ENCODE measurements at regions not wholly inside any gene's neighbourhood (a gene's known extent, or its start where the extent isn't known, plus 50 kb on each side); places are given as distances from the start of the nearest gene placed in this dataset.

DNA sequence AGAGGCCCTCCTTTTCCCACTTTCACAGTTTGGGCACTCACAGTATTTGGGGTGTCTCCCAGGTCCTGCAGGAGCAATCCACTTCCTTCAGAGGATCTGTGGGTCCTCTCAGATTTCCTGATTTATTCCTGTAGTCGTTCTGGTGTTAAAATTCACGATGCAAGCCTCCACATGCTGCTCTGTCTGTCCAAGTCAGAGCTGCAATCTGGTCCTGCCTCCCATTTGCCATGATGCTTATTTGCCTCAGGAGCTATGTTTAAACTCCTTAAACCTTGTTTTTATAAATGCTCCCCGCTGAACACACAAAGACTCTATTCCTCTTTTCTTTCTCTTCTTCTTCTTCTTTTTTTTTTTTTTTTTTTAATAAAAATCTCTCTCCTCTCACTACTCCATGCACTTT lies 558.7 kb upstream of the NECTIN3 start:
- no peak overlapping the region for H3K4me3 ChIP-seq (ENCODE audit: low read length)
- no peak overlapping the region for H3K4me2 ChIP-seq (ENCODE audit: low read length)
- H3K9ac ChIP-seq (ENCODE audit: low read length) = no peak overlapping the region
- ChIA-PET POLR2A (ENCODE audit: unreplicated experiment) (no interaction called here), CTCF (no interaction called here)
- no peaks in the 10 kb centered on the region for H3K4me1 ChIP-seq (ENCODE audit: insufficient read depth, low read length)
- no peaks in the 10 kb centered on the region for H3K79me2 ChIP-seq (ENCODE audit: low read length)
- H3K36me3 ChIP-seq (ENCODE audit: low read depth, low read length) = no peaks in the 10 kb centered on the region
- no peaks in the 10 kb centered on the region for H4K20me1 ChIP-seq (ENCODE audit: low read length)
- H3F3A ChIP-seq (ENCODE audit: low read length, unreplicated experiment) = no peaks in the 10 kb centered on the region
- no peak overlapping the region for H2AFZ ChIP-seq (ENCODE audit: low read length)
- ATAC-seq = no peak
- BruUV-seq (replicated peaks) = no TSS peak
- H3K27ac ChIP-seq (ENCODE audit: low read length) = no peak overlapping the region
- intact Hi-C loops (cut with micrococcal nuclease) = no loop called here
- H3K9me3 ChIP-seq (ENCODE audit: low read length) = no peaks in the 10 kb centered on the region
- H3K9me2 ChIP-seq (replicated peaks; ENCODE audit: low read length) = no peaks in the 10 kb centered on the region
- TF ChIP-seq EZH2 (IDR thresholded peaks at IDR 0.05; ENCODE audit: low read length, unreplicated experiment) = no peak
- TF ChIP-seq EZH2phosphoT487 (IDR thresholded peaks at IDR 0.05; ENCODE audit: borderline replicate concordance, low read length) = no peak
- TF ChIP-seq, protein P1, sequence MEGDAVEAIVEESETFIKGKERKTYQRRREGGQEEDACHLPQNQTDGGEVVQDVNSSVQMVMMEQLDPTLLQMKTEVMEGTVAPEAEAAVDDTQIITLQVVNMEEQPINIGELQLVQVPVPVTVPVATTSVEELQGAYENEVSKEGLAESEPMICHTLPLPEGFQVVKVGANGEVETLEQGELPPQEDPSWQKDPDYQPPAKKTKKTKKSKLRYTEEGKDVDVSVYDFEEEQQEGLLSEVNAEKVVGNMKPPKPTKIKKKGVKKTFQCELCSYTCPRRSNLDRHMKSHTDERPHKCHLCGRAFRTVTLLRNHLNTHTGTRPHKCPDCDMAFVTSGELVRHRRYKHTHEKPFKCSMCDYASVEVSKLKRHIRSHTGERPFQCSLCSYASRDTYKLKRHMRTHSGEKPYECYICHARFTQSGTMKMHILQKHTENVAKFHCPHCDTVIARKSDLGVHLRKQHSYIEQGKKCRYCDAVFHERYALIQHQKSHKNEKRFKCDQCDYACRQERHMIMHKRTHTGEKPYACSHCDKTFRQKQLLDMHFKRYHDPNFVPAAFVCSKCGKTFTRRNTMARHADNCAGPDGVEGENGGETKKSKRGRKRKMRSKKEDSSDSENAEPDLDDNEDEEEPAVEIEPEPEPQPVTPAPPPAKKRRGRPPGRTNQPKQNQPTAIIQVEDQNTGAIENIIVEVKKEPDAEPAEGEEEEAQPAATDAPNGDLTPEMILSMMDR (conservative IDR thresholded peaks at IDR 0.05; ENCODE audit: low read depth, low read length) = no peak
- no peaks in the 10 kb centered on the region for H3K27me3 ChIP-seq (ENCODE audit: low read length)
- no peak for DNase-seq

- no peaks in the 10 kb centered on the region for H3K9me2 ChIP-seq (replicated peaks; ENCODE audit: low read length)
- ChIA-PET POLR2A (ENCODE audit: unreplicated experiment) (no interaction called here), CTCF (no interaction called here)
- no peak overlapping the region for H3K27ac ChIP-seq (ENCODE audit: low read length)
- intact Hi-C loops (cut with micrococcal nuclease) = no loop called here
- H3K9me3 ChIP-seq (ENCODE audit: low read length) = no peaks in the 10 kb centered on the region
- ATAC-seq (no peak), DNase-seq (no peak)
- H3K36me3 ChIP-seq (ENCODE audit: low read depth, low read length) = no peaks in the 10 kb centered on the region
- no peak overlapping the region for H3K4me2 ChIP-seq (ENCODE audit: low read length)
- BruUV-seq (replicated peaks) = no TSS peak
- peaks cover 14% of the 10 kb centered on the region for H3K4me1 ChIP-seq (ENCODE audit: insufficient read depth, low read length)
- no peaks in the 10 kb centered on the region for H3K79me2 ChIP-seq (ENCODE audit: low read length)
- no peak overlapping the region for H3K9ac ChIP-seq (ENCODE audit: low read length)
- H4K20me1 ChIP-seq (ENCODE audit: low read length) = no peaks in the 10 kb centered on the region
- H3F3A ChIP-seq (ENCODE audit: low read length, unreplicated experiment) = no peaks in the 10 kb centered on the region
- no peak for TF ChIP-seq EZH2phosphoT487 (IDR thresholded peaks at IDR 0.05; ENCODE audit: borderline replicate concordance, low read length)
- no peak for TF ChIP-seq EZH2 (IDR thresholded peaks at IDR 0.05; ENCODE audit: low read length, unreplicated experiment)
- TF ChIP-seq, protein P1 (conservative IDR thresholded peaks at IDR 0.05; ENCODE audit: low read depth, low read length) = no peak
- H2AFZ ChIP-seq (ENCODE audit: low read length) = no peak overlapping the region
- H3K27me3 ChIP-seq (ENCODE audit: low read length) = no peaks in the 10 kb centered on the region
- no peak overlapping the region for H3K4me3 ChIP-seq (ENCODE audit: low read length)
These were observed 553.6 kb upstream of the NECTIN3 start for GRCh38 chr3:110518031-110518430.

DNA sequence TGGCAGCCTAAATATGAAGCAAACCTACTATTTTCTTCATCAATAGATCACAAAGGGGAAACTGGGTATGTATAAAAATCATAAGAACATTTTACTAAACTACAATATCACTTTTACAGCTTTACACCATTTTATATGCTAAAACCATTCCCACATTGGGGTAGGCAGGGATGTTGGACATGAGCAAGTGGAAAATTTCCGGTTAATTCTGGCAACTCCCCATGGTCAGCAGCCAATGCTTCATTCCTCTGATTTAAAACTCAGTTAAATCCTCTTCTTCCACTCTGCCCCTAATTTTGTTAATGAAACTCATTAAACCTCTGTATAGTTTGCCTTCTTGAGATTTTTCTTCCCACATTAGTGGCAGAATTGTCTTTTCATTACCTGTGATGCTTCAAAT lies 552.5 kb upstream of the NECTIN3 start:
- no TSS peak for BruUV-seq (replicated peaks)
- no peaks in the 10 kb centered on the region for H3K36me3 ChIP-seq (ENCODE audit: low read depth, low read length)
- H2AFZ ChIP-seq (ENCODE audit: low read length) = no peak overlapping the region
- DNase-seq (no peak), ATAC-seq (no peak)
- no peak for TF ChIP-seq EZH2 (IDR thresholded peaks at IDR 0.05; ENCODE audit: low read length, unreplicated experiment)
- TF ChIP-seq, protein P1 (conservative IDR thresholded peaks at IDR 0.05; ENCODE audit: low read depth, low read length) = no peak
- ChIA-PET CTCF (no interaction called here), POLR2A (ENCODE audit: unreplicated experiment) (interaction anchor here (0.7 kb wide), 1 partner anchor 581 kb away, joined by 3 read pairs; no protein-coding TSS in a partner anchor)
- H3F3A ChIP-seq (ENCODE audit: low read length, unreplicated experiment) = no peaks in the 10 kb centered on the region
- no peak overlapping the region for H3K4me3 ChIP-seq (ENCODE audit: low read length)
- intact Hi-C loops (cut with micrococcal nuclease) = no loop called here
- no peaks in the 10 kb centered on the region for H3K9me2 ChIP-seq (replicated peaks; ENCODE audit: low read length)
- H3K27ac ChIP-seq (ENCODE audit: low read length) = no peak overlapping the region
- no peaks in the 10 kb centered on the region for H4K20me1 ChIP-seq (ENCODE audit: low read length)
- no peak overlapping the region for H3K4me2 ChIP-seq (ENCODE audit: low read length)
- no peaks in the 10 kb centered on the region for H3K79me2 ChIP-seq (ENCODE audit: low read length)
- no peaks in the 10 kb centered on the region for H3K9me3 ChIP-seq (ENCODE audit: low read length)
- H3K27me3 ChIP-seq (ENCODE audit: low read length) = no peaks in the 10 kb centered on the region
- peaks cover 14% of the 10 kb centered on the region for H3K4me1 ChIP-seq (ENCODE audit: insufficient read depth, low read length)
- H3K9ac ChIP-seq (ENCODE audit: low read length) = no peak overlapping the region

Measured in PC-3 (cell line).